K562 (cell line): ENCODE measurements at regions not wholly inside any gene's neighbourhood (a gene's known extent, or its start where the extent isn't known, plus 50 kb on each side); places are given as distances from the start of the nearest gene placed in this dataset.

Experiments
- ATAC-seq: fragments of 200-7000 bp; cut with Tn5 transposase; 3 replicates; pipeline ENCODE4 v1.9.1; 2020; ENCODE audit warnings: moderate library complexity
- BruUV-seq: library from RNA; stranded (reverse); fragments of 400-500 nt; replicated peaks from 2 replicates; lab custom pipeline; 2021; lab: Mats Ljungman, UMichigan
- CTCF ChIA-PET: fragments of 300-600 bp; formaldehyde crosslinking; extraction: SDS; loops from one replicate; lab custom pipeline; 2021; ENCODE audit warnings: low intra/inter-chr PET ratio; lab: Yijun Ruan, JAX
- POLR2A ChIA-PET: fragments of 300-600, 350-650 bp; sonication (Branson Sonifier 250); formaldehyde crosslinking; extraction: SDS; loops from one replicate; lab custom pipeline; 2021; ENCODE audit warnings: antibody characterized with exemption, inconsistent platforms; lab: Yijun Ruan, JAX
- DNase-seq, 4 experiments: peaks; one replicate each; pipeline versions ENCODE4 v3.0.0 to v3.0.0-alpha.2; 2011 to 2018; ENCODE audit warnings: low spot score in 3 of 4, mixed read lengths in 3 of 4; ENCODE audit errors: extremely low read depth in 1 of 4
- FAIRE-seq: peaks from 2 replicates; lab custom pipeline; 2011; peaks lifted over from hg19 to GRCh38; lab: Jason Lieb, UNC
- H2AFZ ChIP-seq: 2 replicates; pipeline ENCODE4 v1.6.0; 2011; ENCODE audit warnings: low read depth, low read length, control low read depth, inconsistent platforms
- H3K27ac ChIP-seq: fragments of 200-600 bp; 3 replicates; pipeline ENCODE4 v1.8.0; 2011; ENCODE audit warnings: low read depth, mild to moderate bottlenecking, control low read depth, inconsistent platforms, low read length, moderate library complexity, mixed read lengths; ENCODE audit errors: extremely low read depth
- H3K27me3 ChIP-seq, 2 experiments: fragments of 300-600 bp in 1 of 2; 2 replicates in 1 of 2; 3 replicates in 1 of 2; pipeline versions ENCODE4 v1.6.0 to v1.8.0; 2011; ENCODE audit warnings: inconsistent platforms in 2 of 2, low read length in 2 of 2, mild to moderate bottlenecking in 1 of 2, mixed read lengths in 1 of 2, moderate library complexity in 1 of 2; ENCODE audit not compliant: control insufficient read depth in 2 of 2, insufficient read depth in 2 of 2
- H3K36me3 ChIP-seq: fragments of 300-600 bp; 3 replicates; pipeline ENCODE4 v1.8.0; 2011; ENCODE audit warnings: mild to moderate bottlenecking, low read length, inconsistent platforms; ENCODE audit not compliant: control insufficient read depth, insufficient read depth
- H3K4me1 ChIP-seq, 2 experiments: fragments of 200-600 bp in 1 of 2; replicated peaks in 1 of 2; 2 replicates in 1 of 2; 3 replicates in 1 of 2; pipeline versions ENCODE4 v1.5.1 to v1.8.0; 2011; ENCODE audit warnings: inconsistent platforms in 2 of 2, low read length in 2 of 2, mild to moderate bottlenecking in 1 of 2, mixed read lengths in 1 of 2, moderate library complexity in 1 of 2; ENCODE audit not compliant: control insufficient read depth in 2 of 2, insufficient read depth in 2 of 2
- H3K4me2 ChIP-seq: 2 replicates; pipeline ENCODE4 v1.6.1; 2011; ENCODE audit warnings: low read length, control low read depth, inconsistent platforms, mixed read lengths; ENCODE audit not compliant: insufficient read depth
- H3K4me3 ChIP-seq: fragments of 200-600 bp; sonication (generic), shearing (Covaris generic); 2 replicates; pipeline ENCODE4 v1.5.1; 2016; ENCODE audit warnings: control low read depth, inconsistent platforms
- H3K79me2 ChIP-seq: fragments of 200-600 bp; 3 replicates; pipeline ENCODE4 v1.8.0; 2011; ENCODE audit warnings: low read length, inconsistent platforms; ENCODE audit not compliant: control insufficient read depth, insufficient read depth
- H3K9ac ChIP-seq, 2 experiments: 2 replicates each; pipeline versions ENCODE4 v1.6.0 to v1.6.1; 2011; ENCODE audit warnings: low read depth in 2 of 2, low read length in 2 of 2, control low read depth in 1 of 2, inconsistent platforms in 1 of 2, mild to moderate bottlenecking in 1 of 2, mixed read lengths in 1 of 2; ENCODE audit not compliant: insufficient read depth in 1 of 2
- H3K9me1 ChIP-seq: one replicate; pipeline ENCODE4 v1.6.0; 2011; ENCODE audit warnings: inconsistent platforms, mild to moderate bottlenecking, low read length, moderate library complexity; ENCODE audit not compliant: control insufficient read depth, insufficient read depth
- H3K9me3 ChIP-seq: replicated peaks from 2 replicates; pipeline ENCODE4 v1.5.1; 2011; ENCODE audit warnings: low read depth, low read length, inconsistent platforms; ENCODE audit not compliant: control insufficient read depth, insufficient read depth
- H4K20me1 ChIP-seq: replicated peaks from 2 replicates; pipeline ENCODE4 v1.6.1; 2011; ENCODE audit warnings: low read length, inconsistent platforms, mixed read lengths; ENCODE audit not compliant: control insufficient read depth, insufficient read depth
- GTF2E2 ChIP-seq: fragments of 200-800 bp; sonication (Bioruptor generic); IDR thresholded peaks from 2 replicates; pipeline ENCODE4 v1.6.1; 2016; ENCODE audit warnings: missing genetic modification characterization, missing compliant biosample characterization
- HIVEP1 ChIP-seq: fragments of 250-450 bp; sonication (Bioruptor Pico); IDR thresholded peaks from 2 replicates; pipeline ENCODE4 v1.4.0; 2020; ENCODE audit warnings: mild to moderate bottlenecking
- SREBF2 ChIP-seq: sonication (generic); formaldehyde crosslinking; IDR thresholded peaks from 2 replicates; pipeline ENCODE4 v1.4.0; 2020; ENCODE audit warnings: mild to moderate bottlenecking, missing genetic modification reagents
- ZBTB40 ChIP-seq, 2 experiments: fragments of 450-650 bp in 1 of 2; sonication (generic) in 1 of 2; formaldehyde crosslinking in 1 of 2; IDR thresholded peaks; 2 replicates each; pipeline versions ENCODE4 v1.7.1 to v1.9.0; 2016 to 2022; ENCODE audit warnings: inconsistent platforms in 1 of 2, mild to moderate bottlenecking in 1 of 2, missing genetic modification reagents in 1 of 2
- WGBS: fragments of 100-300 bp; shearing (Covaris generic); methylation state at CpG from one replicate; pipeline ENCODE4 v1.1.6; 2016; ENCODE audit warnings: low coverage, mixed read lengths; ENCODE audit not compliant: insufficient coverage; ENCODE audit errors: missing lambda C conversion rate; 5-methylcytosine and 5-hydroxymethylcytosine counted together
- in situ Hi-C: fragments of 300-500 bp; cut with MboI; formaldehyde crosslinking; loops from 4 replicates; pipeline ENCODE4 v1.15.0; 2018; ENCODE audit warnings: inconsistent platforms, mixed read lengths
- intact Hi-C: fragments of 100-400 bp; cut with micrococcal nuclease; formaldehyde crosslinking; loops from 2 replicates; pipeline ENCODE4 v1.14.2; 2022

GRCh38 chr9:107090218-107090617, 192.9 kb upstream of the RAD23B start:
- 0% methylated on average over 1 of the region's 1 CpG for whole genome bisulfite sequencing
- no peak overlapping the region for H2AFZ ChIP-seq
- CTCF ChIA-PET = no interaction called here
- ATAC-seq (no peak), FAIRE-seq (no peak), DNase-seq (no peak)
- H3K36me3 ChIP-seq = no peaks in the 10 kb centered on the region
- in situ Hi-C loops = no loop called here
- POLR2A ChIA-PET = no interaction called here
- H3K79me2 ChIP-seq = no peaks in the 10 kb centered on the region
- H3K27ac ChIP-seq = no peak overlapping the region
- no peaks in the 10 kb centered on the region for H3K4me1 ChIP-seq
- H3K9ac ChIP-seq = no peak overlapping the region
- intact Hi-C loops = no loop called here
- no peak overlapping the region for H3K4me2 ChIP-seq
- no peaks in the 10 kb centered on the region for H3K9me1 ChIP-seq
- BruUV-seq = no TSS peak
- no peaks in the 10 kb centered on the region for H3K27me3 ChIP-seq
- H3K9me3 ChIP-seq = no peaks in the 10 kb centered on the region
- no peak overlapping the region for H3K4me3 ChIP-seq
- TF ChIP-seq ZBTB40 (IDR thresholded peaks at IDR 0.05) (no peak), ZBTB40 (CRISPR knock-in tag; IDR thresholded peaks at IDR 0.05) (no peak), GTF2E2 (tag) (no peak), SREBF2 (CRISPR knock-in tag) (no peak), HIVEP1 (CRISPR knock-in tag) (no peak)
- no peaks in the 10 kb centered on the region for H4K20me1 ChIP-seq
